Left lung (tissue), 4 donors: ENCODE measurements at regions not wholly inside any gene's neighbourhood (a gene's known extent, or its start where the extent isn't known, plus 50 kb on each side); places are given as distances from the start of the nearest gene placed in this dataset.

ENCODE experiments used
- ATAC-seq: fragments of 200-7000 bp; cut with Tn5 transposase; one replicate; pipeline ENCODE4 v1.9.1; 2020; ENCODE audit warnings: moderate library complexity
- DNase-seq, 4 donors: peaks; one replicate each; pipeline ENCODE4 v3.0.0-alpha.2; 2013 to 2020
- H3K27ac ChIP-seq, 2 donors: fragments of 200-600 bp; sonication (generic) in 1 of 2; one replicate each; pipeline versions ENCODE4 v1.5.0 to v1.8.0; 2020 to 2021
- H3K27me3 ChIP-seq, 2 donors: fragments of 200-600 bp; sonication (generic) in 1 of 2; one replicate each; pipeline versions ENCODE4 v1.5.0 to v1.8.0; 2020 to 2021
- H3K36me3 ChIP-seq, 2 donors: fragments of 200-600 bp; sonication (generic) in 1 of 2; one replicate each; pipeline versions ENCODE4 v1.5.0 to v1.8.0; 2020 to 2021
- H3K4me1 ChIP-seq, 2 donors: fragments of 200-600 bp; one replicate each; pipeline ENCODE4 v1.8.0; 2021
- H3K4me3 ChIP-seq, 2 donors: fragments of 200-600 bp; sonication (generic) in 1 of 2; one replicate each; pipeline versions ENCODE4 v1.5.0 to v1.8.0; 2020 to 2021; ENCODE audit warnings: mild to moderate bottlenecking in 1 of 2
- H3K9me3 ChIP-seq, 2 donors: fragments of 200-600 bp; sonication (generic) in 1 of 2; one replicate each; pipeline versions ENCODE4 v1.5.0 to v1.8.0; 2020 to 2021
- CTCF ChIP-seq, 2 donors: fragments of 200-600 bp; sonication (generic) in 1 of 2; IDR thresholded peaks; one replicate each; pipeline versions ENCODE4 v1.5.0 to v1.8.0; 2021; ENCODE audit warnings: antibody characterized with exemption in 2 of 2
- intact Hi-C, 2 donors: fragments of 100-400 bp; cut with DNase I; formaldehyde crosslinking; loops; one replicate each; pipeline versions ENCODE4 v1.11.2 to v1.14.2; 2022
- donor health status: DM: no; HTN: yes; CAD: no.
- donor health status: DM: no; HTN: no; CAD: no.

DNA sequence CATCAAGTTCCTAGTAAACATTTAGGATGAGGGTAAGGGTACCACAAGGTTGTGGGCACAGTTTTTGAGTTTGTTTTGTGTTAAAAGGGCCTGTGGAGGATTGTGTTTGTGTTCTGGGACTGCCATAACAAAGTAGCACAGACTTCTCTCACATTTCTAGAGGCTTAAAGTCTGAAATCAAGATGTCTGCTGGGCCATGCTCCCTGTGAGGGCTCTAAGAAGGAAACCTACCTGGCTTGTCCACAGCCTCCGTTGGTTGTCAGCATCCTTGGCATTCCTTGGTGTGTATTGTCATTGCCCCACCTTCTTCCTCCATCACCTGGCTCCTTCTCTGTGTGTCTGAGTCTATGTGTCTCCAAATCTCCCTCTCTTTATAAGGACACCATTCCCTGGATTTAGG, 808.1 kb upstream of the RBFOX1 start:
- no peak for ATAC-seq
- no peak overlapping the region for H3K4me3 ChIP-seq
- no peak overlapping the region for H3K27ac ChIP-seq
- H3K36me3 ChIP-seq = no peaks in the 10 kb centered on the region
- no peak for TF ChIP-seq CTCF (IDR thresholded peaks at IDR 0.05)
- intact Hi-C loops = no loop called here
- H3K4me1 ChIP-seq = no peaks in the 10 kb centered on the region
- no peaks in the 10 kb centered on the region for H3K9me3 ChIP-seq
- no peak for DNase-seq
- no peaks in the 10 kb centered on the region for H3K27me3 ChIP-seq

DNA sequence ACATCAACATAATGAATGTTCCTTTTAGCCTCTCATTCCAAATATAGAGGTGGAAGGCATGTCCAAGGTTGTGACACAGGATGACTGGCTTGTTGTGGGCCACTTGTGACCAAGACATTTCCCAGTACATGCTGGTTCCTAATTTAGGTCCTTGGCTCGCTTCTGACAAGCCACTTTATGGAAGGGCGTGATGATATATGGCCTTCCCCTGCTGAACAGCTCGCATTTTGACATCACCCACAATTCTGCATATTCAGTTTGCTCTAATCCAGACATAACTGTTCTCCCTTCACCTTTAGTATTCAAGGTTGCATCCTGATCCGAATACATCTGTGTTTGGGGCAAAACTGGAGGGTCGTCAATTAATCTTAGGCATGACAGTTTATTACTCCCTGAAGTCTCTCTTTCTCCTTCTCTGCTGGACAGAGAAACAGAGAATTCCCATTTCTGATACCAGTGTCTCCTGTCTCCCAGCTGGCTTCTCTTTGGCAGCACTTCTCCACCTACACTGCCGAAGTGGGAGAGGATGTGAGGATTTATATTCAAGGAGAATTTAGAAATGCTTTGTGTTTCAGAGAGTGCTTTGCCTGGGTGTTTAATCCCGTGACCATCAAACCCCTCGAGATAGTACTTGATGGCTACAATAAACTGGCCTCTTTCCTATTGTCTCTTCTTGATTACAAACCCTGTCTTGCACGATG, 815.5 kb upstream of the RBFOX1 start:
- TF ChIP-seq CTCF (IDR thresholded peaks at IDR 0.05) = no peak
- Histone ChIP-seq H3K27me3 (no peaks in the 10 kb centered on the region), H3K36me3 (no peaks in the 10 kb centered on the region), H3K4me1 (no peaks in the 10 kb centered on the region), H3K9me3 (peaks cover 0 to 4% of the 10 kb centered on the region in 2 donors), H3K27ac (no peak overlapping the region), H3K4me3 (no peak overlapping the region)
- intact Hi-C loops = no loop called here
- no peak for DNase-seq
- ATAC-seq = no peak

- ATAC-seq (no peak), DNase-seq (no peak)
- no peak for TF ChIP-seq CTCF (IDR thresholded peaks at IDR 0.05)
- Histone ChIP-seq H3K36me3 (no peaks in the 10 kb centered on the region), H3K27me3 (no peaks in the 10 kb centered on the region), H3K9me3 (peaks cover 0 to 4% of the 10 kb centered on the region in 2 donors), H3K27ac (no peak overlapping the region), H3K4me3 (no peak overlapping the region), H3K4me1 (no peaks in the 10 kb centered on the region)
- intact Hi-C loops = no loop called here
These were observed 820.1 kb upstream of the RBFOX1 start for GRCh38 chr16:6512512-6512911.

DNA sequence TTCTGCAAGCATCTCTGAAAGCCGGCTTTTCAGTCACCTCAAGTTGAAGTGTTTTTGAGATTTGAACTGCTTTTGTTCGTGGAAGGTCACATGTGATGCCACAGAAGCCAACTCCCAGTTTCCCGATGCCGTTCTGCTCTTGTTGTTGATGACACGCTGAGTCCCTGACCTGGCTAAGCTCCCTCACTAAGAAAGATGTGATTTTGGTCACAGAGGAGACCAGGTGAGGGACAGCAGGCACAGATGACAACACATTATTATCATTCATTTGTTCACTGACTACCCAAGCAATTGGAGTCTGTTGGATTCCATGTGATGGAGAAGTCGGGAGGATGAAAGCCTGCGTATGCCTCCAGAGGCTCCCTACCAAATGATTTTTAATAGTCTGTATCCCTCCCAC, 822.4 kb upstream of the RBFOX1 start:
- no peak for DNase-seq
- no peak overlapping the region for H3K4me3 ChIP-seq
- no peaks in the 10 kb centered on the region for H3K27me3 ChIP-seq
- H3K4me1 ChIP-seq = no peaks in the 10 kb centered on the region
- TF ChIP-seq CTCF (IDR thresholded peaks at IDR 0.05) = no peak
- intact Hi-C loops = no loop called here
- peaks cover 0 to 4% of the 10 kb centered on the region in 2 donors for H3K9me3 ChIP-seq
- no peak for ATAC-seq
- no peak overlapping the region for H3K27ac ChIP-seq
- H3K36me3 ChIP-seq = no peaks in the 10 kb centered on the region

DNA sequence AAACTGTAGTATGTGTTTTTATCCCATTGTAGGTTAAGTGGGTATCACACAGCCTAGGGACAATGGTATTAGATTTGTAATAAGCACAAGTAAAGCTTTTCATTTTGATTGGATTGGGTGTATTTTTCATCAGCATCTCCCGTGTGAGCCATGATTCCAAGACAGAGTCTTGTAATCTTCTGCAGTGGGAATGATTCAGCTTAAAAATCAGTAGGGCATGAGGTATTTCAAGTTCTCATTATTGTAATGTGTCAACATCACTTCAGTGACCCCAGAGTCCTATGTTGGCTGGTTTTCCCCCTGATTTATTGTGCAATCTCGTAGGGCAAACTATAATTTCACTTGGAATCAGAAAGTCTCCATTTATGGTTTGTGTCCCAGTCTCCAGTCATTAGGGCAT, 833.2 kb upstream of the RBFOX1 start:
- Histone ChIP-seq H3K4me3 (no peak overlapping the region), H3K27me3 (no peaks in the 10 kb centered on the region), H3K27ac (no peak overlapping the region), H3K4me1 (no peaks in the 10 kb centered on the region), H3K36me3 (no peaks in the 10 kb centered on the region), H3K9me3 (peaks cover 0 to 6% of the 10 kb centered on the region in 2 donors)
- ATAC-seq (no peak), DNase-seq (no peak)
- intact Hi-C loops = no loop called here
- no peak for TF ChIP-seq CTCF (IDR thresholded peaks at IDR 0.05)
